Small intestine (tissue), 7 donors: ENCODE measurements at regions not wholly inside any gene's neighbourhood (a gene's known extent, or its start where the extent isn't known, plus 50 kb on each side); places are given as distances from the start of the nearest gene placed in this dataset.

Source experiments
- DNase-seq, 2 donors: peaks; one replicate each; pipeline versions ENCODE4 v3.0.0 to v3.0.0-alpha.2; 2013
- FAIRE-seq: peaks from 2 replicates; lab custom pipeline; 2012; peaks lifted over from hg19 to GRCh38; lab: Jason Lieb, UNC
- H3K27ac ChIP-seq, 3 donors: one replicate each; pipeline ENCODE4 v1.5.1; 2013; ENCODE audit warnings: low read length in 2 of 3, mild to moderate bottlenecking in 2 of 3, control low read depth in 1 of 3, inconsistent platforms in 1 of 3, low read depth in 1 of 3, moderate library complexity in 1 of 3
- H3K27me3 ChIP-seq, 3 donors: one replicate each; pipeline ENCODE4 v1.6.1; 2013; ENCODE audit warnings: low read length in 3 of 3, inconsistent platforms in 1 of 3; ENCODE audit not compliant: control insufficient read depth in 3 of 3, insufficient read depth in 3 of 3
- H3K36me3 ChIP-seq, 3 donors: one replicate each; pipeline ENCODE4 v1.6.1; 2013; ENCODE audit warnings: low read length in 3 of 3, inconsistent platforms in 1 of 3, low read depth in 1 of 3, mild to moderate bottlenecking in 1 of 3, moderate library complexity in 1 of 3; ENCODE audit not compliant: control insufficient read depth in 3 of 3, insufficient read depth in 2 of 3
- H3K4me1 ChIP-seq, 3 donors: one replicate each; pipeline ENCODE4 v1.6.1; 2013; ENCODE audit warnings: low read length in 2 of 3, inconsistent platforms in 1 of 3, low read depth in 1 of 3, mild to moderate bottlenecking in 1 of 3, moderate library complexity in 1 of 3; ENCODE audit not compliant: control insufficient read depth in 3 of 3, insufficient read depth in 2 of 3
- H3K4me3 ChIP-seq, 3 donors: one replicate each; pipeline ENCODE4 v1.5.1; 2013; ENCODE audit warnings: low read length in 3 of 3, control low read depth in 1 of 3, inconsistent platforms in 1 of 3, low read depth in 1 of 3, mild to moderate bottlenecking in 1 of 3, moderate library complexity in 1 of 3
- H3K9me3 ChIP-seq, 2 donors: one replicate each; pipeline ENCODE4 v1.6.1; 2013; ENCODE audit warnings: low read depth in 1 of 2, low read length in 1 of 2; ENCODE audit not compliant: control insufficient read depth in 2 of 2, insufficient read depth in 1 of 2
- WGBS, 3 donors: extraction: QIAGEN DNeasy Blood & Tissue Kit; methylation state at CpG; one replicate each; pipeline ENCODE4 v1.1.7; 2013; 5-methylcytosine and 5-hydroxymethylcytosine counted together
- donor health status: healthy with polysubstance abuse.
- donor health status: control.
- donor health status: control.
- donor health status: Bipolar disorder and iron deficiency.
- donor health status: healthy.

DNA sequence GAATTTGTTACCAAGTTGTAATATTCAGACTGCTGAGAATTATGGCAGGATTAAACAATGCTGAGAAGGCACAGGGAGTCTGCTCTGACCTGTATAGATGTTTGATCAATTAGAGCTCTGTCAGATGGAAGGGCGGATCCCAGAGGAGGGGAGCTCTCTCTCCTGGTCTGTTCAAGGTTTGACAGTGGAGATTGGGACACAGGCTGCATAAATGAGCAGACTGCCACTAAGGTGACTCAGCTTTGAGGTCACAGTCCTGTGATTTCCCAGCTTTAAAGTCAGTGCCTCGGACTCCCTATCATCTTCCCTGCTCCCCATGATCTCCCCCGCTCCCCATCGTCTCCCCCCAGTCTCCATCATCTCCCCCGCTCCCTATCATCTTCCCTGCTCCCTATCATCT, 59.2 kb upstream of the SLC22A23 start:
- H3K4me3 ChIP-seq: no peak overlapping the region
- no peak overlapping the region for H3K27ac ChIP-seq
- H3K27me3 ChIP-seq: no peaks in the 10 kb centered on the region
- no peaks in the 10 kb centered on the region for H3K36me3 ChIP-seq
- whole genome bisulfite sequencing, 3 donors: 53 to 78% (median 71%) methylated on average over 5 of the region's 5 CpGs
- FAIRE-seq: no peak
- H3K9me3 ChIP-seq: no peaks in the 10 kb centered on the region
- peak in 1 of 2 donors; percentile 87 for DNase-seq
- H3K4me1 ChIP-seq: no peaks in the 10 kb centered on the region

DNA sequence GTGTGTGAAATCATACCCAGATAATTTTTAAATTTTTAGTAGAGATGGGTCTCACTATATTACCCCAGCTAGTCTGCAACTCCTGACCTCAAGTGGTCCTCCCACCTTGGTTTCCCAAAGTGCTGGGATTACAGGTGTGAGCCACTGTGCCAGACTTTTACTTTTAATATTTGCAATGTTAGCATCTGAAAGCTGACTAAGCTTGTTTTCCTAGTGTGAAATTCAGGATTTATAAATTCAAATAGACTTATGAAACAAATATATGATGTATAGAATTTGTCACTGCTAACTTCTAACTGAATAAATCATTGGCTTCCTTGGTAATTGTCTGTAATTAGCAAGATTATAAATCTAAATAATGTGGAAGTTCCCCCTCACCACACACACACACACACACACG, 58.8 kb upstream of the SLC22A23 start:
- Histone ChIP-seq H3K4me3 (no peak overlapping the region), H3K4me1 (no peaks in the 10 kb centered on the region), H3K9me3 (no peaks in the 10 kb centered on the region), H3K27me3 (no peaks in the 10 kb centered on the region), H3K27ac (no peak overlapping the region), H3K36me3 (no peaks in the 10 kb centered on the region)
- no peak for FAIRE-seq
- 26 to 48% (median 36%) methylated on average over 1 of the region's 1 CpG for WGBS, 3 donors
- no peak for DNase-seq

DNA sequence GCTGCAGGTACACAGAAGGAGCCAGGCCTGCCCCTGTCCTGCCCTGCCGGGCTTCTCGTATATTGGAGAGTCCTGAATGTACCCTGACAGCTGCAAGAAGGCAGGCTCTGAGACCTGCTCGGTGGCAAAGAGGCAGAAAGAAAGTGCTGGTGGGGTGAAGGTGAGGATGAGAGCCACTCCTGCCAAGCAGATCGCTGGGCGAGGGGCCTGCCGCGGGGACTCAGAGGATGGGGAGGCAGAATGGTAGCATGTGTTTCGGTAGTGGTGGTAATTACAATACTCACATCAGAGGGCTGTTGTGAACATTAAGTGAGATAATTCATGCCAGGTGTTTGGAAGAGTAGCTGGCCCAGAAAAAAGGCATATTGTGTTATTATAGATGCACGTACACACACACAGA, 56.6 kb upstream of the SLC22A23 start:
- DNase-seq (no peak), FAIRE-seq (no peak)
- no peaks in the 10 kb centered on the region for H3K4me1 ChIP-seq
- WGBS, 3 donors: 91 to 95% (median 95%) methylated on average over 9 of the region's 9 CpGs
- no peaks in the 10 kb centered on the region for H3K27me3 ChIP-seq
- H3K9me3 ChIP-seq: no peaks in the 10 kb centered on the region
- H3K27ac ChIP-seq: no peak overlapping the region
- no peaks in the 10 kb centered on the region for H3K36me3 ChIP-seq
- H3K4me3 ChIP-seq: no peak overlapping the region

DNA sequence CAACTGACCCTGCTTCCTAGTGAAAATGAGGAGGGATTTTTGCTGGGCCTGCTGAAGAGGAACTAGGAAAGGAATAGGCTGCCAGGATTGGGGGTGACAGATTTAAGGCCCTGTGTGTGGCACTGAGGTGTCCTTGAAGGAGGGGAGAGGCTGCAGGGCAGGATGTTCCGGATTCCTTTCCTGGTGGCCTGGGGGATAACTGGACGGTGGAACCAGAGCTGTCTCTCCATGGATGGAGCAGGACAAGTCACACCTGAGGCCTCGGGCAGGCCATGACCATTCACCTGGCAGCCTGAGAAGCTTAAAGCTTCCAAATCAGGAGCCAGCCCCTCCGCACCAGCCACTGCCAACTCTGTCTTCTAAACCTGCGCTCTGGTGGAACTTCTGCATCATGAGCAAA, 56.0 kb upstream of the SLC22A23 start:
- 89 to 94% (median 93%) methylated on average over 5 of the region's 5 CpGs for WGBS, 3 donors
- FAIRE-seq (no peak), DNase-seq (no peak)
- H3K4me3 ChIP-seq: no peak overlapping the region
- no peak overlapping the region for H3K27ac ChIP-seq
- H3K27me3 ChIP-seq: no peaks in the 10 kb centered on the region
- no peaks in the 10 kb centered on the region for H3K9me3 ChIP-seq
- no peaks in the 10 kb centered on the region for H3K4me1 ChIP-seq
- no peaks in the 10 kb centered on the region for H3K36me3 ChIP-seq

DNA sequence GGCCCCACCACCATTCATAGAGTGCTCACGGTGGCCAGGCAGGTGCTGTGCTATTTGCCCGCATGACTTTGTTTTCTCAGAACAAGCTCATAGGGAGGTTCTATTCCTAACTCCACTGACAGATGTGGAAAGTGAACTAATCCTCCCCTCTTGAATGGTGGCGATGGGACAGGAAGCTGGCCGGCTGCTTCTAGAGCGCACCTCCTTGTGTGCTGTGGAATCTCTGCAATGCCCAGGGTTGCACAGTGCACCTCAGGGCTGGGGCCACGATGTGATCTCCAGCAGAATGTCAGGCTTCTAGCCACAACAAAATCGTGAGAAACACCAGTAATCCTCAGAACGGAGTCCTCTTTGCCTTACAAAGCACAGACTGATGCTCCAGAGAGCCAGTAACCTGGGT, 53.8 kb upstream of the SLC22A23 start:
- Histone ChIP-seq H3K9me3 (no peaks in the 10 kb centered on the region), H3K27me3 (no peaks in the 10 kb centered on the region), H3K4me1 (no peaks in the 10 kb centered on the region), H3K36me3 (no peaks in the 10 kb centered on the region), H3K27ac (no peak overlapping the region), H3K4me3 (no peak overlapping the region)
- DNase-seq: no peak
- FAIRE-seq: no peak
- 71 to 83% (median 76%) methylated on average over 8 of the region's 8 CpGs for WGBS, 3 donors

DNA sequence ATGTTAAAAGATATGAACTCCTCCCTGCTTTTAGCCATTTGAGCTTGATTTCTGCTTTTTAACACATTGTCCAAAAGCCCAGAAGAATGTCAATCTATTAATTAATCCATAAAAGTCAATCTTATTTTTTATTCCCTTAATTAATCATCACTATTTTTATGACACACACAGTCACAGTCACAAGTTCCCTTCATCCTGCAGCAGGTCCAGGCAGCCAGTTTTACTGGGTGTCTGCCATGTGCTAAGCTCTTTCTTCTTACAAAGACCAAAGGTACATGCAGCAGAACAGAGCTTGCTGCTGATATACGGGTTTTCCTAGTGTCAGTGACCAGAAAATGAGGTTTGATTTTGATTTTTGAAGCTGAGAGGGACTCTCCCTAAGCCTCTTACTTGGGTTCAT, 53.3 kb upstream of the SLC22A23 start:
- FAIRE-seq (no peak), DNase-seq (peak in 1 of 2 donors; percentile 36)
- Histone ChIP-seq H3K27ac (no peak overlapping the region), H3K27me3 (no peaks in the 10 kb centered on the region), H3K4me3 (no peak overlapping the region), H3K36me3 (no peaks in the 10 kb centered on the region), H3K4me1 (no peaks in the 10 kb centered on the region), H3K9me3 (no peaks in the 10 kb centered on the region)
- WGBS, 3 donors: 12 to 43% (median 27%) methylated on average over 1 of the region's 1 CpG

DNA sequence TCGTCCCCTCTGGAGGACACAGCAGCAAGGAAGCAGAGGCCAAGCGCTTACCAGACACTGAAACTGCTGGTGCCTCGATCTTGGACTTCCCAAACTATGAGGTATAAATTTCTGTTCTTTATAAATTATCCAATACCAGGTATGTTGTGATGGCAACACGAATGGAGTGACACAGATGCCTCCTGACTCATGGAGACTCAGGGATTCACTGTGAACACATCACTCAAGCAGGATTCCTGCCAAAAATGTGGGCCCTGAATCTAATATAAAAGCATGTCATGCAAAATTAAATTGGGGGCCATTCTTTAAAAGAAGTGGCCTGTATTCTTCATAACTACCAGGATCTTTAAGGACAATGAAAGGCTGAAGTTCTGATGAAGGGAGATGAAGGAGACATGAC, 52.5 kb upstream of the SLC22A23 start:
- 79 to 87% (median 85%) methylated on average over 4 of the region's 4 CpGs for WGBS, 3 donors
- H3K27me3 ChIP-seq: no peaks in the 10 kb centered on the region

DNA sequence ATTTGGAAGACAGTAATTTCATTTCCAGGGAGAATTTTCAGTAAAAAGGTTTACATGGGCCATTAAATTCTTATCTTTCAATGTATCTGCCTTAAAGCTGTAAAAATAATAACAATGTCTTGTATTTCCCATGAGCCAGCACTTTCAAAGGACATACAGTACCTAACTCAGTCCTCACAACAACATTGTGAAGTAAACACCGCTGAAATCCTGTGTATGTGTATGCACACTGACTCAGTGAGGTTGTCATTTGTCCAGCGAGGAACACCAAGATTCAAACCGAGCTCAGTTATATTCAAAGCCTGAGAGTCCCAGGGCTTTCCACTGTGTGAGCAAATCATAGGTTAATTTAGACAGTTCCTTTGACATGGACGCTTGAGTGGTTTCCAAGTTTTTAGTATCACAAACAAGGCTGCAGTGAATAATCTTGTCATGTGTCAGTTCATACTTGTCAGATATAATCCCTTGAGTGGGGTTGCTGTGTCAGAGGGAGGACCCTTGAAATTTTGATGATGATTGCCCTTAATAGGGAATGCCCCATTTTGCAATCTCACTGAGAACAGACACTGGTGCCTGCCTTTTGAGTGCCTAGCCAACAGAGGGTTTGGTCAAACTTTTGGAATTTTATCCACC, 50.0 kb upstream of the SLC22A23 start:
- H3K4me3 ChIP-seq: no peak overlapping the region
- H3K36me3 ChIP-seq: no peaks in the 10 kb centered on the region
- H3K9me3 ChIP-seq: no peaks in the 10 kb centered on the region
- no peaks in the 10 kb centered on the region for H3K27me3 ChIP-seq
- WGBS, 3 donors: 78 to 93% (median 81%) methylated on average over 4 of the region's 4 CpGs
- peaks cover 0 to 5% (median 0%) of the 10 kb centered on the region in 3 donors for H3K4me1 ChIP-seq
- DNase-seq (no peak), FAIRE-seq (no peak)
- H3K27ac ChIP-seq: no peak overlapping the region

More for the DNA sequence above, 52.5 kb upstream of the SLC22A23 start:
- Histone ChIP-seq H3K9me3 (no peaks in the 10 kb centered on the region), H3K36me3 (no peaks in the 10 kb centered on the region), H3K4me1 (no peaks in the 10 kb centered on the region), H3K27ac (no peak overlapping the region), H3K4me3 (no peak overlapping the region)
- FAIRE-seq (no peak), DNase-seq (no peak)
